ENCODE measurements at regions not wholly inside any gene's neighbourhood (a gene's known extent, or its start where the extent isn't known, plus 50 kb on each side); places are given as distances from the start of the nearest gene placed in this dataset.
A peak's percentile ranks its signal among the peaks of the same experiment; 100 is the strongest.

- H3K9ac ChIP-seq (ENCODE audit: low read depth in 1 of 2, low read length in 2 of 2): no peak overlapping the region
- DNase-seq (ENCODE audit: low spot score): no peak
- no peak overlapping the region for H3K4me3 ChIP-seq (ENCODE audit: low read depth in 1 of 3, low read length in 3 of 3)
- TF ChIP-seq NR2F2 (IDR thresholded peaks at IDR 0.05): no peak
- TF ChIP-seq MAX (IDR thresholded peaks at IDR 0.05): no peak
- TF ChIP-seq, protein P1, sequence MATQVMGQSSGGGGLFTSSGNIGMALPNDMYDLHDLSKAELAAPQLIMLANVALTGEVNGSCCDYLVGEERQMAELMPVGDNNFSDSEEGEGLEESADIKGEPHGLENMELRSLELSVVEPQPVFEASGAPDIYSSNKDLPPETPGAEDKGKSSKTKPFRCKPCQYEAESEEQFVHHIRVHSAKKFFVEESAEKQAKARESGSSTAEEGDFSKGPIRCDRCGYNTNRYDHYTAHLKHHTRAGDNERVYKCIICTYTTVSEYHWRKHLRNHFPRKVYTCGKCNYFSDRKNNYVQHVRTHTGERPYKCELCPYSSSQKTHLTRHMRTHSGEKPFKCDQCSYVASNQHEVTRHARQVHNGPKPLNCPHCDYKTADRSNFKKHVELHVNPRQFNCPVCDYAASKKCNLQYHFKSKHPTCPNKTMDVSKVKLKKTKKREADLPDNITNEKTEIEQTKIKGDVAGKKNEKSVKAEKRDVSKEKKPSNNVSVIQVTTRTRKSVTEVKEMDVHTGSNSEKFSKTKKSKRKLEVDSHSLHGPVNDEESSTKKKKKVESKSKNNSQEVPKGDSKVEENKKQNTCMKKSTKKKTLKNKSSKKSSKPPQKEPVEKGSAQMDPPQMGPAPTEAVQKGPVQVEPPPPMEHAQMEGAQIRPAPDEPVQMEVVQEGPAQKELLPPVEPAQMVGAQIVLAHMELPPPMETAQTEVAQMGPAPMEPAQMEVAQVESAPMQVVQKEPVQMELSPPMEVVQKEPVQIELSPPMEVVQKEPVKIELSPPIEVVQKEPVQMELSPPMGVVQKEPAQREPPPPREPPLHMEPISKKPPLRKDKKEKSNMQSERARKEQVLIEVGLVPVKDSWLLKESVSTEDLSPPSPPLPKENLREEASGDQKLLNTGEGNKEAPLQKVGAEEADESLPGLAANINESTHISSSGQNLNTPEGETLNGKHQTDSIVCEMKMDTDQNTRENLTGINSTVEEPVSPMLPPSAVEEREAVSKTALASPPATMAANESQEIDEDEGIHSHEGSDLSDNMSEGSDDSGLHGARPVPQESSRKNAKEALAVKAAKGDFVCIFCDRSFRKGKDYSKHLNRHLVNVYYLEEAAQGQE (IDR thresholded peaks at IDR 0.05): no peak
- TF ChIP-seq, protein P2, sequence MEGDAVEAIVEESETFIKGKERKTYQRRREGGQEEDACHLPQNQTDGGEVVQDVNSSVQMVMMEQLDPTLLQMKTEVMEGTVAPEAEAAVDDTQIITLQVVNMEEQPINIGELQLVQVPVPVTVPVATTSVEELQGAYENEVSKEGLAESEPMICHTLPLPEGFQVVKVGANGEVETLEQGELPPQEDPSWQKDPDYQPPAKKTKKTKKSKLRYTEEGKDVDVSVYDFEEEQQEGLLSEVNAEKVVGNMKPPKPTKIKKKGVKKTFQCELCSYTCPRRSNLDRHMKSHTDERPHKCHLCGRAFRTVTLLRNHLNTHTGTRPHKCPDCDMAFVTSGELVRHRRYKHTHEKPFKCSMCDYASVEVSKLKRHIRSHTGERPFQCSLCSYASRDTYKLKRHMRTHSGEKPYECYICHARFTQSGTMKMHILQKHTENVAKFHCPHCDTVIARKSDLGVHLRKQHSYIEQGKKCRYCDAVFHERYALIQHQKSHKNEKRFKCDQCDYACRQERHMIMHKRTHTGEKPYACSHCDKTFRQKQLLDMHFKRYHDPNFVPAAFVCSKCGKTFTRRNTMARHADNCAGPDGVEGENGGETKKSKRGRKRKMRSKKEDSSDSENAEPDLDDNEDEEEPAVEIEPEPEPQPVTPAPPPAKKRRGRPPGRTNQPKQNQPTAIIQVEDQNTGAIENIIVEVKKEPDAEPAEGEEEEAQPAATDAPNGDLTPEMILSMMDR (IDR thresholded peaks at IDR 0.05; ENCODE audit: low read depth, low read length, missing input control): no peak
- no peak for TF ChIP-seq RAD21 (IDR thresholded peaks at IDR 0.05)
- no peak for TF ChIP-seq TAF1 (conservative IDR thresholded peaks at IDR 0.05)
- TF ChIP-seq GABPA (IDR thresholded peaks at IDR 0.05 in 1 of 2, conservative IDR thresholded peaks at IDR 0.05 in 1 of 2): no peak
- TF ChIP-seq JUND (IDR thresholded peaks at IDR 0.05): no peak
- TF ChIP-seq RXRA (IDR thresholded peaks at IDR 0.05): no peak
- TF ChIP-seq, protein P3, sequence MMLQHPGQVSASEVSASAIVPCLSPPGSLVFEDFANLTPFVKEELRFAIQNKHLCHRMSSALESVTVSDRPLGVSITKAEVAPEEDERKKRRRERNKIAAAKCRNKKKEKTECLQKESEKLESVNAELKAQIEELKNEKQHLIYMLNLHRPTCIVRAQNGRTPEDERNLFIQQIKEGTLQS (IDR thresholded peaks at IDR 0.05): no peak
- no peak for TF ChIP-seq YY1 (IDR thresholded peaks at IDR 0.05)
- TF ChIP-seq FOXA1 (IDR thresholded peaks at IDR 0.05): no peak
- no peak for TF ChIP-seq HNF4G (IDR thresholded peaks at IDR 0.05)
- no peak for TF ChIP-seq FOXA2 (IDR thresholded peaks at IDR 0.05)
- TF ChIP-seq SP1 (IDR thresholded peaks at IDR 0.05): no peak
- no peak for TF ChIP-seq ZBTB33 (IDR thresholded peaks at IDR 0.05)
- H3K4me1 ChIP-seq (ENCODE audit: control insufficient read depth in 4 of 4, insufficient read depth in 4 of 4, low read length in 3 of 4): no peaks in the 10 kb centered on the region
- H3K27me3 ChIP-seq (ENCODE audit: control insufficient read depth in 4 of 4, insufficient read depth in 4 of 4, low read length in 3 of 4): no peaks in the 10 kb centered on the region
- H3K9me3 ChIP-seq (ENCODE audit: control insufficient read depth in 4 of 4, low read length in 3 of 4): no peaks in the 10 kb centered on the region
- H3K27ac ChIP-seq (ENCODE audit: low read depth in 1 of 2, low read length in 2 of 2): no peak overlapping the region
- no peaks in the 10 kb centered on the region for H3K36me3 ChIP-seq (ENCODE audit: control insufficient read depth in 4 of 4, insufficient read depth in 3 of 4, low read depth in 1 of 4, low read length in 3 of 4)
- 78% methylated on average over 2 of the region's 2 CpGs for WGBS
Measured at GRCh38 chr6:63114610-63115211, 96.6 kb upstream of the FKBP1C start.

GRCh38 chr6:63121166-63121565 lies 90.1 kb upstream of the FKBP1C start:
- H3K9ac ChIP-seq (ENCODE audit: low read depth in 1 of 2, low read length in 2 of 2): no peak overlapping the region
- no peaks in the 10 kb centered on the region for H3K27me3 ChIP-seq (ENCODE audit: control insufficient read depth in 4 of 4, insufficient read depth in 4 of 4, low read length in 3 of 4)
- 23% methylated on average over 2 of the region's 2 CpGs for WGBS
- TF ChIP-seq HNF4G (IDR thresholded peaks at IDR 0.05) (no peak), RAD21 (IDR thresholded peaks at IDR 0.05) (peak; percentile 64 to 74)
- H3K9me3 ChIP-seq (ENCODE audit: control insufficient read depth in 4 of 4, low read length in 3 of 4): peaks cover 0 to 1% (median 0%) of the 10 kb centered on the region in 4 donors
- DNase-seq (ENCODE audit: low spot score): no peak
- no peaks in the 10 kb centered on the region for H3K36me3 ChIP-seq (ENCODE audit: control insufficient read depth in 4 of 4, insufficient read depth in 3 of 4, low read depth in 1 of 4, low read length in 3 of 4)
- H3K4me1 ChIP-seq (ENCODE audit: control insufficient read depth in 4 of 4, insufficient read depth in 4 of 4, low read length in 3 of 4): no peaks in the 10 kb centered on the region
- no peak overlapping the region for H3K4me3 ChIP-seq (ENCODE audit: low read depth in 1 of 3, low read length in 3 of 3)
- H3K27ac ChIP-seq (ENCODE audit: low read depth in 1 of 2, low read length in 2 of 2): no peak overlapping the region
